IPS DF 4.7 (cell line): ENCODE measurements at regions not wholly inside any gene's neighbourhood (a gene's known extent, or its start where the extent isn't known, plus 50 kb on each side); places are given as distances from the start of the nearest gene placed in this dataset.

Experiments
- DNase-seq: peaks from one replicate; pipeline ENCODE4 v3.0.0-alpha.2; 2013; ENCODE audit warnings: low spot score; ENCODE audit errors: extremely low read depth

GRCh38 chr1:193348091-193348768, 161.8 kb upstream of the B3GALT2 start:
- DNase-seq = no peak

- no peak for DNase-seq
These were observed 159.7 kb upstream of the B3GALT2 start for GRCh38 chr1:193346085-193346484.

- DNase-seq = no peak
These were observed 156.4 kb upstream of the B3GALT2 start for GRCh38 chr1:193342811-193343210.

- no peak for DNase-seq
These were observed 153.9 kb upstream of the B3GALT2 start for GRCh38 chr1:193340331-193340730.

- DNase-seq = no peak
These were observed 153.0 kb upstream of the B3GALT2 start for GRCh38 chr1:193339401-193339800.

GRCh38 chr1:193338194-193338593, 151.8 kb upstream of the B3GALT2 start:
- DNase-seq = no peak

- DNase-seq = no peak
These were observed 149.5 kb upstream of the B3GALT2 start for GRCh38 chr1:193335806-193336428.

- DNase-seq = no peak
These were observed 146.8 kb upstream of the B3GALT2 start for GRCh38 chr1:193333166-193333565.

GRCh38 chr1:193326296-193326695, 139.9 kb upstream of the B3GALT2 start:
- DNase-seq = no peak

- no peak for DNase-seq
These were observed 139.4 kb upstream of the B3GALT2 start for GRCh38 chr1:193325771-193326170.

GRCh38 chr1:193325042-193325441, 138.6 kb upstream of the B3GALT2 start:
- no peak for DNase-seq

- no peak for DNase-seq
These were observed 135.8 kb upstream of the B3GALT2 start for GRCh38 chr1:193322211-193322610.

GRCh38 chr1:193321242-193321840, 134.9 kb upstream of the B3GALT2 start:
- no peak for DNase-seq

GRCh38 chr1:193320270-193320669, 133.9 kb upstream of the B3GALT2 start:
- DNase-seq = no peak

GRCh38 chr1:193318347-193318746, 131.9 kb upstream of the B3GALT2 start:
- DNase-seq = no peak

GRCh38 chr1:193313354-193314140, 127.1 kb upstream of the B3GALT2 start:
- no peak for DNase-seq

GRCh38 chr1:193312432-193312831, 126.0 kb upstream of the B3GALT2 start:
- no peak for DNase-seq

- no peak for DNase-seq
These were observed 125.0 kb upstream of the B3GALT2 start for GRCh38 chr1:193311226-193311948.

GRCh38 chr1:193310564-193310963, 124.2 kb upstream of the B3GALT2 start:
- DNase-seq = no peak

GRCh38 chr1:193309936-193310475, 123.6 kb upstream of the B3GALT2 start:
- no peak for DNase-seq

GRCh38 chr1:193308438-193308837, 122.0 kb upstream of the B3GALT2 start:
- DNase-seq = no peak
